Type B pancreatic cell (in vitro differentiated cells): ENCODE measurements at regions not wholly inside any gene's neighbourhood (a gene's known extent, or its start where the extent isn't known, plus 50 kb on each side); places are given as distances from the start of the nearest gene placed in this dataset.
A peak's percentile ranks its signal among the peaks of the same experiment; 100 is the strongest.

Source experiments
- DNase-seq: peaks from one replicate; pipeline ENCODE4 v3.0.0; 2021; ENCODE audit warnings: mixed read lengths; ENCODE audit not compliant: unreplicated experiment; ENCODE audit errors: extremely low spot score
- H3K27ac Mint-ChIP-seq: 2 replicates; pipeline ENCODE4 v1.8.0; 2021; ENCODE audit warnings: mild to moderate bottlenecking, mixed read lengths
- H3K27me3 Mint-ChIP-seq: 2 replicates; pipeline ENCODE4 v1.8.0; 2021; ENCODE audit warnings: mixed read lengths
- H3K36me3 Mint-ChIP-seq: 2 replicates; pipeline ENCODE4 v1.8.0; 2021; ENCODE audit warnings: mixed read lengths
- H3K4me1 Mint-ChIP-seq: one replicate; pipeline ENCODE4 v1.8.0; 2021; ENCODE audit warnings: mixed read lengths; ENCODE audit not compliant: unreplicated experiment
- H3K4me3 Mint-ChIP-seq: 2 replicates; pipeline ENCODE4 v1.8.0; 2021; ENCODE audit warnings: mild to moderate bottlenecking, mixed read lengths
- H3K9me3 Mint-ChIP-seq: 2 replicates; pipeline ENCODE4 v1.8.0; 2021; ENCODE audit warnings: mixed read lengths
- TF ChIP-seq, protein P1 (sequence below): fragments of 200-600 bp; sonication (generic); conservative IDR thresholded peaks from 2 replicates; pipeline ENCODE4 v1.5.0; 2021; ENCODE audit warnings: antibody characterized with exemption, mild to moderate bottlenecking

DNA sequence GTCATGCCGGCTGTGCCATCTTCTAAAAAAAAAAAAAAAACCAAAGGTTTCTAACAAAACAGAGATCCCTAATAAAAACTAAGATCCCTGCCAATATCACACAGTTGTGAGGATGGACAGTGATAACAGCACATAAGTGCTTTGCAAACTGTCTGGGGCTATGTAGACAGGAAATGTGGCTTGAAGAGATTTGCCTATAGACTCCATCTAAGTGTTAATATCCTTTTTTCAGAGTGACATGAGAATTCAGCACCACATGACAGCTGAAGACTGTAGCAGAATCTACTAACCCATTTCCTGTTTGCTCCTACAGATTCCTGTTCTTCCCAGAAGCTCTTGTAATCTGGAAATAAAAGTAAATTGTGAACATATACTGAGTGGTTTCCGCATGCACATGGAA lies 215.4 kb downstream of the KDR start:
- no peak for DNase-seq
- TF ChIP-seq, protein P1, sequence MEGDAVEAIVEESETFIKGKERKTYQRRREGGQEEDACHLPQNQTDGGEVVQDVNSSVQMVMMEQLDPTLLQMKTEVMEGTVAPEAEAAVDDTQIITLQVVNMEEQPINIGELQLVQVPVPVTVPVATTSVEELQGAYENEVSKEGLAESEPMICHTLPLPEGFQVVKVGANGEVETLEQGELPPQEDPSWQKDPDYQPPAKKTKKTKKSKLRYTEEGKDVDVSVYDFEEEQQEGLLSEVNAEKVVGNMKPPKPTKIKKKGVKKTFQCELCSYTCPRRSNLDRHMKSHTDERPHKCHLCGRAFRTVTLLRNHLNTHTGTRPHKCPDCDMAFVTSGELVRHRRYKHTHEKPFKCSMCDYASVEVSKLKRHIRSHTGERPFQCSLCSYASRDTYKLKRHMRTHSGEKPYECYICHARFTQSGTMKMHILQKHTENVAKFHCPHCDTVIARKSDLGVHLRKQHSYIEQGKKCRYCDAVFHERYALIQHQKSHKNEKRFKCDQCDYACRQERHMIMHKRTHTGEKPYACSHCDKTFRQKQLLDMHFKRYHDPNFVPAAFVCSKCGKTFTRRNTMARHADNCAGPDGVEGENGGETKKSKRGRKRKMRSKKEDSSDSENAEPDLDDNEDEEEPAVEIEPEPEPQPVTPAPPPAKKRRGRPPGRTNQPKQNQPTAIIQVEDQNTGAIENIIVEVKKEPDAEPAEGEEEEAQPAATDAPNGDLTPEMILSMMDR: no peak
- Mint-ChIP-seq H3K9me3 (no peaks in the 10 kb centered on the region), H3K36me3 (no peaks in the 10 kb centered on the region), H3K27me3 (no peaks in the 10 kb centered on the region), H3K4me1 (no peaks in the 10 kb centered on the region), H3K27ac (no peak overlapping the region), H3K4me3 (no peak overlapping the region)

DNA sequence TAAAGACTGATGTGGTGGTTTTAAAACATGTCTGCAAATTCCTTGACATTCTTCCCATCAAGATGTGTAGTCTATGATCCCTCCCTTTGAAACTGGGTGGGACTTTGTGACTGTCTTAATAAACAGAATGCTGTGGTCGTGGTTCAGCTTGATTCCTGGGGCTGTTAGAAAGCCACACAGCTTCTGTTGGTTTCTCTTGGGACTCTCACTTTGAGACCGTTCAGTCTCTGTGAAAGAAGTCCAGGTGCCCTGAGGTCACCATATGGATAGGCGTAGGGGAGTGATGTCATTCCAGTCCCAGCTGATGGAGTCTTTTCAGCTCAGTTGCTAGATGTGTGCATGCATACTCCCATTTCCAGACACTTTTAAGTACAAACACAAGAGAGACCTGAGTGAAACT lies 216.6 kb downstream of the KDR start:
- H3K27me3 Mint-ChIP-seq: no peaks in the 10 kb centered on the region
- no peaks in the 10 kb centered on the region for H3K36me3 Mint-ChIP-seq
- TF ChIP-seq, protein P1: no peak
- DNase-seq: no peak
- H3K27ac Mint-ChIP-seq: no peak overlapping the region
- H3K4me3 Mint-ChIP-seq: no peak overlapping the region
- H3K4me1 Mint-ChIP-seq: no peaks in the 10 kb centered on the region
- H3K9me3 Mint-ChIP-seq: no peaks in the 10 kb centered on the region

DNA sequence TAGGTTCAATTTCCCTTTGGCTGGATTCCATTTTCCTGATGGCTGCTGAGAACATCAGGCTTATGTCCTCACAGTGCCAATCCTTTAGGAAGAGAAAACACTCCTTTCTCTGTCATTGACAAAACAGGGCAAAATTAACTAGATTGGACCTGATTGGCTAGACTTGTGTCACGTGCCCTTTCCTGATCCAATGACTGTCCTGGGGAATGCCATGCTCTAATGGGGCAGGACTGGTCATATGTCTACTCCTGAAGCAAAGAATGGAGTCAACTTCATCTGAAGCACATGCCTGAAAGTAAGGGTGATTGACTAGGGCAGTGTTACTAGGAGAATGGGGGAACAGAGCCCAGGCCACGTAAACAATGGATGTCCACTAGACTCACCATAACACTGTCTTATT lies 220.4 kb downstream of the KDR start:
- TF ChIP-seq, protein P1: no peak
- Mint-ChIP-seq H3K27me3 (no peaks in the 10 kb centered on the region), H3K36me3 (no peaks in the 10 kb centered on the region), H3K9me3 (peaks cover 7% of the 10 kb centered on the region), H3K4me3 (no peak overlapping the region), H3K4me1 (no peaks in the 10 kb centered on the region), H3K27ac (no peak overlapping the region)
- DNase-seq: no peak

DNA sequence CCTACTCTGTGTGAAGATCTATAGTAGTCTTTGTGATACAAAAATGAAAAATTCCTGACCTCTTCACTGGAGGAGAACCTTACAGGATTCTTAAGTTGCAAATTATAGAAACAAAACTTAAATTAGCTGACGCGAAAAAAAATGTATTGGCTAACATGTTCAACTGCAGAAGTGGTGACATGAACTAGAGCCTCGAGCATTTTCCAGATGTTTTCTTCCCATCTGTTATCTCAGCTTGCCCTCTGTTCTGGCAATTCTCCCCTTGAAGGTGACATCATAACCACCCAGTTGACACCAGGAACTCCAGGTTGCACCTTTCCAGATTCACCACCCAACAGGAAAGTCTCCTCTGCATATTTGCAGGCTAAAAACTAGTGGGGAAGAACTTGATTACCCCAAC lies 222.4 kb downstream of the KDR start:
- TF ChIP-seq, protein P1: no peak
- no peak for DNase-seq
- Mint-ChIP-seq H3K27ac (no peak overlapping the region), H3K36me3 (no peaks in the 10 kb centered on the region), H3K9me3 (peaks cover 7% of the 10 kb centered on the region), H3K27me3 (no peaks in the 10 kb centered on the region), H3K4me3 (no peak overlapping the region), H3K4me1 (no peaks in the 10 kb centered on the region)

DNA sequence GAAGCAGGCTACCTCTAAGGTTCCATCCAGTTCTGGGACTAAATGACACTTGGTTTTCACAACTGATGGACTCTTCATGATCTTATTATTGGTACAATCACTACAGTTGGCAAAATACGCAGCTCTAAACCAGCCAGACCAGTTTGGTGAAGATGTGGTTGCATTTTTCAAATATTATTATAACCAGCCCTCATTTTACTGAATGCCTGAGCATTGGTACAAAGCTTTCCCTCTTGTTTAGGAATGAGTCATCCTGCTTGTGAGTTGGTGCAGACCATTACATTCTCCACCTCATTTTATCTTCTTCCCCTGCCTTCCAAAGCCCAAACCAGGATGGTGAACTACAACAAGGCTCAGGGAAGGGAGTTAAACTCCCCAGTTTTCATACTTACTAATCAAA lies 223.1 kb downstream of the KDR start:
- Mint-ChIP-seq H3K4me3 (no peak overlapping the region), H3K27ac (peak overlapping the region; percentile 72), H3K36me3 (no peaks in the 10 kb centered on the region), H3K9me3 (peaks cover 7% of the 10 kb centered on the region), H3K4me1 (no peaks in the 10 kb centered on the region), H3K27me3 (no peaks in the 10 kb centered on the region)
- TF ChIP-seq, protein P1: no peak
- DNase-seq: no peak

DNA sequence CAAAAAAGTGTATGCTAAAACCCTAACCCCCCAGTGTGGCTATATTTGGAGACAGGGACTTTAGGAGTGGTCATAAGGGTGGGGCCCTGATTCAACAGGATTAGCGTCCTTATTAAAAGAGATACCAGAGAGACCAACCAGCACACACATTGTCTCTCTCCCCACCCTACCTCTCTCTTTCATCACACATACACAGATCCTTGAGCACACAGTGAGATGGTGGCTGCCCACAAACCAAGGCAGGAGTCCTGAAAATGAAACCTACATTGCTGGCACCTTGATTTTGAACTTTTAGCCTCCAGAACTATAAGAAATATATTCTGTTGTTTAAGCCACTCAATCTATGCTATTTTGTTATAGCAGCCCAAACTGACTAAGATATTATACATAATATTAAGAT lies 224.2 kb downstream of the KDR start:
- Mint-ChIP-seq H3K4me3 (no peak overlapping the region), H3K27ac (no peak overlapping the region), H3K9me3 (peaks cover 7% of the 10 kb centered on the region), H3K4me1 (no peaks in the 10 kb centered on the region), H3K27me3 (no peaks in the 10 kb centered on the region), H3K36me3 (no peaks in the 10 kb centered on the region)
- TF ChIP-seq, protein P1: no peak
- DNase-seq: no peak
